A549 (cell line): ENCODE measurements at regions not wholly inside any gene's neighbourhood (a gene's known extent, or its start where the extent isn't known, plus 50 kb on each side); places are given as distances from the start of the nearest gene placed in this dataset.

Experiments used
- CEBPB ChIP-seq, 2 experiments: fragments of >200 bp in 1 of 2; sonication (Bioruptor Twin) in 1 of 2; formaldehyde crosslinking in 1 of 2; IDR thresholded peaks; 2 replicates each; pipeline ENCODE4 v1.6.1; 2012 to 2016
- KDM5A ChIP-seq: fragments of 200-600 bp; sonication (generic); IDR thresholded peaks from 2 replicates; pipeline ENCODE4 v1.6.1; 2016; ENCODE audit warnings: antibody characterized with exemption, mild to moderate bottlenecking
- POLR2A ChIP-seq: IDR thresholded peaks from 2 replicates; pipeline ENCODE4 v1.6.1; 2012; ENCODE audit warnings: mild to moderate bottlenecking, low read length
- TF ChIP-seq, protein P1 (sequence below): fragments of >200 bp; sonication (Bioruptor Twin); formaldehyde crosslinking; IDR thresholded peaks from 3 replicates; pipeline ENCODE4 v1.5.1; 2016

DNA sequence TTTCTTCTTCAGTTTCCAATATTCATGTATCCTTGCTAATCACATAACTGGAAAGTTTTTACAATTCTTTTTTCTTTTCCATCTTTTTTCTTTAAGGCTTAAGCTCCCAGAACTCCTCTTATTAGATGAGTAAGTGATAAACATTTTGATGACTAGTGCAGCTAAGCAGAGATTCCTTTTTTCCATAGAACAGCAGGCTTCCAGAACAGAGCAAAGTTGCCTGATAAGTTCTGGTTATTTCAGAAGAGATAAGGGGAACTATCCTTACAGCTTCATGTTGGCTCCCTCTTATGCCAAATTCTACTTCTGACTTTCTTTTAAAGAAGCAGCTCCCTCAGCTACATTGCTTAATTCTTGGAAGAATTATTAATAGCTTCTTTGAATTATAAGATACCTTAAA is 194.7 kb upstream of the FAR2 start:
- TF ChIP-seq POLR2A (no peak), KDM5A (no peak), CEBPB (IDR thresholded peaks at IDR 0.05) (no peak)
- TF ChIP-seq, protein P1, sequence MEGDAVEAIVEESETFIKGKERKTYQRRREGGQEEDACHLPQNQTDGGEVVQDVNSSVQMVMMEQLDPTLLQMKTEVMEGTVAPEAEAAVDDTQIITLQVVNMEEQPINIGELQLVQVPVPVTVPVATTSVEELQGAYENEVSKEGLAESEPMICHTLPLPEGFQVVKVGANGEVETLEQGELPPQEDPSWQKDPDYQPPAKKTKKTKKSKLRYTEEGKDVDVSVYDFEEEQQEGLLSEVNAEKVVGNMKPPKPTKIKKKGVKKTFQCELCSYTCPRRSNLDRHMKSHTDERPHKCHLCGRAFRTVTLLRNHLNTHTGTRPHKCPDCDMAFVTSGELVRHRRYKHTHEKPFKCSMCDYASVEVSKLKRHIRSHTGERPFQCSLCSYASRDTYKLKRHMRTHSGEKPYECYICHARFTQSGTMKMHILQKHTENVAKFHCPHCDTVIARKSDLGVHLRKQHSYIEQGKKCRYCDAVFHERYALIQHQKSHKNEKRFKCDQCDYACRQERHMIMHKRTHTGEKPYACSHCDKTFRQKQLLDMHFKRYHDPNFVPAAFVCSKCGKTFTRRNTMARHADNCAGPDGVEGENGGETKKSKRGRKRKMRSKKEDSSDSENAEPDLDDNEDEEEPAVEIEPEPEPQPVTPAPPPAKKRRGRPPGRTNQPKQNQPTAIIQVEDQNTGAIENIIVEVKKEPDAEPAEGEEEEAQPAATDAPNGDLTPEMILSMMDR: no peak
